Astrocyte (in vitro differentiated cells and primary cell): ENCODE measurements at regions not wholly inside any gene's neighbourhood (a gene's known extent, or its start where the extent isn't known, plus 50 kb on each side); places are given as distances from the start of the nearest gene placed in this dataset.

Experiments
- EZH2 ChIP-seq: IDR thresholded peaks from 2 replicates; pipeline ENCODE4 v1.6.1; 2012; ENCODE audit warnings: mild to moderate bottlenecking, low read length, inconsistent platforms; ENCODE audit not compliant: insufficient read depth
- TF ChIP-seq, protein P1 (sequence below): IDR thresholded peaks from 2 replicates; pipeline ENCODE4 v1.5.1; 2011; ENCODE audit warnings: low read depth, mild to moderate bottlenecking, inconsistent platforms, low read length, moderate library complexity; ENCODE audit not compliant: insufficient read depth

DNA sequence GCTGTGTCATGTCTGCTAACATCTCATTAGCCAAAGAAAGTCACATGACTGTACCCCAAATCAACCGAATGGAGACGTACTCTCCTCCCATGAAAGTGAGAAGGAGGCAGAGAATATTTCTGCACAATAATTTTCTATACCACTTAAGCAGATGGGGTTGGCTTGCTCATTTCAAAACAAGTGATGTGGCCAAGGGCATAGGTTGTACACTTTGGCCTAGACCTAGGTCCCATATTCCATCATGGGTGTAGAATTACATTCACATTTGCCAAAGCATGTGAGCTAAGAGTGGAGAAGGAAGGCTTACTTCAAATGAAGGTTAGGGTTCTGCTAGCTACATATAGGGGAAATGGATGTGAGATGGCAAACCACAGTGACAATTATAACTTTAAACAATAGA, 83.0 kb downstream of the ZNF365 start:
- no peak for TF ChIP-seq EZH2
- TF ChIP-seq, protein P1, sequence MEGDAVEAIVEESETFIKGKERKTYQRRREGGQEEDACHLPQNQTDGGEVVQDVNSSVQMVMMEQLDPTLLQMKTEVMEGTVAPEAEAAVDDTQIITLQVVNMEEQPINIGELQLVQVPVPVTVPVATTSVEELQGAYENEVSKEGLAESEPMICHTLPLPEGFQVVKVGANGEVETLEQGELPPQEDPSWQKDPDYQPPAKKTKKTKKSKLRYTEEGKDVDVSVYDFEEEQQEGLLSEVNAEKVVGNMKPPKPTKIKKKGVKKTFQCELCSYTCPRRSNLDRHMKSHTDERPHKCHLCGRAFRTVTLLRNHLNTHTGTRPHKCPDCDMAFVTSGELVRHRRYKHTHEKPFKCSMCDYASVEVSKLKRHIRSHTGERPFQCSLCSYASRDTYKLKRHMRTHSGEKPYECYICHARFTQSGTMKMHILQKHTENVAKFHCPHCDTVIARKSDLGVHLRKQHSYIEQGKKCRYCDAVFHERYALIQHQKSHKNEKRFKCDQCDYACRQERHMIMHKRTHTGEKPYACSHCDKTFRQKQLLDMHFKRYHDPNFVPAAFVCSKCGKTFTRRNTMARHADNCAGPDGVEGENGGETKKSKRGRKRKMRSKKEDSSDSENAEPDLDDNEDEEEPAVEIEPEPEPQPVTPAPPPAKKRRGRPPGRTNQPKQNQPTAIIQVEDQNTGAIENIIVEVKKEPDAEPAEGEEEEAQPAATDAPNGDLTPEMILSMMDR, result no peak
